ENCODE measurements at regions not wholly inside any gene's neighbourhood (a gene's known extent, or its start where the extent isn't known, plus 50 kb on each side); places are given as distances from the start of the nearest gene placed in this dataset.
"Not testable (repeated sequence)": the region's sequence is repeated elsewhere in the genome, so short reads cannot be mapped to it uniquely, and the experiment has no call there.

DNA sequence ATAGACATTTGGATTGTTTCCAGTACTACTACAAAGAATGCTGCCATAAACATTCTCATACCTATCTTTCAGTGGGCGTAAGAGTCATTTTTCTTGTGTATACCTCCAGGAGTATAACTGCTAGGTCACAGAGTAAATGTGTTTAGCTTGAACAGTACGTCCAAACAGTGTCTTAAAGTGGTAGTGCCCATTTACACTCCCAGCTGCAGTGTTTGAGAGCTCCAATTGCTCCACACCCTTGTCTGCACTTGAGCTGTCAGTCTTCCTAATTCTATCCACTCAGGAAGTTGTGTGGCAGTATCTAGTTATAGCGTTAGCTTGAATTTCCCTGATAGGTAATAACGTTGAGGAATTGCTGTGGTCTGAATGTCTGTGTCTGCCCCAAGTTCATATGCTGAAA, 404.7 kb upstream of the PPP2R3A start:
- DNase-seq, result no peak

DNA sequence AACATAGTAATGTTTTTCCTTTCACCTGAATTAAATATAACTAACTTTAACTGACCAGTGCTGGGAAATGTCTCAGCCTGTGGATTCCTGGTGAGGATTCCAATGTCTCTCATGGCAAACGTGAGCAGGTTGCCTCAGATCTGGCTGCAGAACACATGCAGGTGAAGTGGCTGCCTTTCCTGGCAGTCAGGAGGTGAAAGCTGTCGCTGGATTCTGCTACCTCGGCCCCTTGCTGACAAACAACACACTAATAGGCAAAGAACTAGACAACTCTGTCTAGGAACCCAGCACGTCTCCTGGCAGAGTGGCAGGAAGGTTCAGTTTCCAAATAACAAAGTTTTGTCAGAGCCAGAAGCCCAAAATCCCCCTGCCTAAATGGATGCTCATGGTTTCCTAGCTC, 400.8 kb upstream of the PPP2R3A start:
- DNase-seq, result no peak

DNA sequence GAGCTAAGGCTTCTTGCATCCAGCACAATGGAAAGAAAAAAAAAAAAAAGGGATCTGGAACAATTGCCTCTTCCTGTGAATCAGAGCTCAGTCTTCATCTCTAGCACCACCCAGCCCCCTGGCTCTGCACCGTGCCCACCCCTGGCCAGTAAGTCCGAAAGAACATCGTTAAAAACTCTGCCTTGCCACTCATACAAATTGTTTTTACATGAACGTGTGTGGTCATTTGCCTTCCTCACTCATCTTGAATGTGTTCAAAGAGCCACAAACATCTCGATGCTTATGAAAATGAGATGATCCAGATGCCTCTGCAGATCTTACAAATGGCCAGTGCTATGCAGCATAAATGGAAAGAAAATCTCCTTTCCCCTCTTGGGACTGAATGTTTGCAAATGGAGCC, 400.0 kb upstream of the PPP2R3A start:
- no peak for DNase-seq

DNA sequence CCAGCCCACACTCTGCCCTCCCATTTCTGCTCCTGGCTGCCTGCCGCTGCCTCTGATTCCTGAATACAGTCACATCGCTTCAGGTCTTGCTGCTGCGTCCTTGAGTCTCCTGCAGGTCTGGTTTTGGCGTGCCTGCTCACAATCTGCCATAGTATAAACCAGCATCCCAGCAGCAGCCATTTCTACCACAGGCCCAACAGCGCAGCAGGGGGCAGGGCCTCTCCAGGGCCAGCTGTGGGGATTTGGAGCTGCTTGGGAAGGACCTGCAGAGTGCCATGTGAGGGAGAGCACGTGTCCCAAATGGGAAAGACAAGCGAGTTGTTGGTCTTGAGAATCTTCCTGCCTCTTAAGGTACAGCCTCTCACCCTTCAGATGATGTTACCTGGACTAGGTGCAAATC, 398.3 kb upstream of the PPP2R3A start:
- no peak for DNase-seq

DNA sequence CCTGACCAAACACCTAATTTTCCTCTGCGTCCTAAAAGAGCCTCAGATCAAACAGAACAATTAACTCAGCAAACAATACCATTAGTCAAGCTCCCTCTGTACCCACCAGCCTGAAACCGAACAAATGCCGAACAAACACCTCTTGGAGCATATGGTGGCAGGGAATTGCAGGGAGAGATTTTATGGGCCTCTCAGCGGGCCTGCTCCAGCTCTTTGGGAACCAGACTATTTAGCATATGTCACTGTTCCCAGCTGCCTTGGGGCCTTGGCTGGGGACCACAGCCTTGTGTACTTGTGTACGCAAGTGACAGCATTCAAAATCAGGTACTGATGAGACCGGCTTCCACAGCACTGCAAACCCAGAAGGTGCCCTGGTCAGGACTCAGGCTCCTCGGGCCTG, 388.8 kb upstream of the PPP2R3A start:
- DNase-seq, result no peak

DNA sequence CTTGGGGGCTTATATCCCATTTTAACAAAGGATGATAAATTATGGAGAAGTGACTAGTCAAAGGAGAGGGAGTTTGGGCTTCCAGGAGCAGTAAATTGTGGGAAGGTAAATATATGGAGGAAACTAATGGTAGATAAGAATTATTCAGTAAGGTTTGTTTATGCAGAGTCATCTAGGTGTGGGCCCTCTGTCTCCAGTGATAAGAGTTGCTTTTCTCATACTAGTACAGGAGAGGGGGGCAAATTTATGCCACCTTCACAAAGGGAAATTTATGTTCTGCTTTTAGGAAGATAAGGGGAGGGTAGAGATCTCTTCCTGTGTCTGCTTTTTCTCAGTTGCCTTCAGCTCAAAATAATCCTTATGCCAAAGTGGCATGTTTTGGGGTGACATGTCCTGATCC, 383.7 kb upstream of the PPP2R3A start:
- no peak for DNase-seq

DNA sequence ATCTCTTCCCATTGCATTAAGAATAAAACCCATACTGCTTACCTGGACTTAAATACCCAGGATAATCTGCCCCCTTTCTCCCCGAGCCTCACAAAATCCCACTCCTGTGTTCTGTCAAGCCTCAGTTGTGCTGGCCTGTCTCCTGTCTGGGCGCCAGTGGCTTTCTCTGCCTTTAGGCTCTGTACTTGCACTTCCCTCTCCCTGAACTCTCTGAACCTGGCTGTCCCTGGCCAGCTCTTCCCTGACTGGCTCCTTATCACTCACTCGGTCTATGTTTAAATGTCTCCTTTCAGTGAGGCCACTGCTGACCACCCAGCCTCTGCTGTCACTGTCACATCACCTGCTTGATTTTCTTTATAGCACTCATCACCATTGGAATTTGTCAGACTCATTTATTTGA, 382.7 kb upstream of the PPP2R3A start:
- no peak for DNase-seq

DNA sequence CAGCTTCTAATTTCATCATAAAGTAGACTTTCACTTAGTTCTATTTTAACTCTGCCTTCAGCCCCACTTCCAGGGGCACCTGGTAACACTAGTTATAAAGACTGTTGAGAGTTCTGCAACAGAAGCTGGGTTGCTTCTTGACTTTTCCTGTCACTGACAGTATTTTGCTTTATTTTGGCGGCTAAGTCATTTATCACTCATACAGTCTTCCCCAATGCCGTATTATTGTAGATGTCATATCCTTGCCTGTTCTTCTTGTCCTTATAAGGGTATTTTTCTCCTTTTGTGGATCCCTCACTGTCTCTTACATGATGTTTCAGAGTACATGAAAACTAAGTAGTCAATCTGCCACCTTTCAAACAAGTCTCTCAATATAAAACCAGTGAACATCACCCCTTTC, 369.0 kb upstream of the PPP2R3A start:
- DNase-seq, result no peak

DNA sequence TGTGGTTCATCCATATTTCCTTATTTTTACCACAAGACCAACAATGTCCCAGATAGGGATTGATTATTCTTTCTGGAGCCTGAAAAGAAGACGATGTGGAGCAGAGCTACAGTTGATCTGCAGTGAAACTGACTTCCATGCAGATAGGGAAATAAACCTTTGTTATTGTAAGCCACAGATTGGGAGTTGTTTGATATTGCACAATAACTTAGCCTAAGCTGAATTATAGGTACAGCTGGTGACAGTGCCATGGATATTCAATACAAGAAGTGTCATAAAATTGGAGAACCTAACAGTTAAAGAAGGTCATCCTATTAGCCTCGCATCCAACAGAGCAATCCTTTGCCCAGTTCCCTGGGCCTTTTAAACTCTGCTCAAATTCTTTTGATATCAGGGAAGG, 367.7 kb upstream of the PPP2R3A start:
- DNase-seq, result no peak

DNA sequence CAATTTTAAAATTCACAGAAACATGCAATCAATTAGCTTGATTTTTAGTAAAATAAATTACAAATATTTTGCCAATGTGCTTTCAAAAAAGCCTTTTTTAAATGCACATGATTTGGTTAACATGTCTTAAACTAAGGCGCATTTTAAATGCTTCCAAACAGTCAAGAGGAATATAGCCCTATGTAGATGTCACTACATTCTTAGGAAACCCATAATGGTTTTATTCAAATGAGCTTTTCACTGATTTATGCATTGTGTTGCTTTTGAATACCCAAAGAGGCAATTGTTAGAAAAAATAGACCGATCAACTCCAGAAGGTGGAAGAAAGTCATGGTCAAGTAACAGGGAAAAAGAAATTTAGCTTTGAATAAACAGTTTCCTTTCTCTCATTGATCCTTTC, 366.9 kb upstream of the PPP2R3A start:
- no peak for DNase-seq

DNA sequence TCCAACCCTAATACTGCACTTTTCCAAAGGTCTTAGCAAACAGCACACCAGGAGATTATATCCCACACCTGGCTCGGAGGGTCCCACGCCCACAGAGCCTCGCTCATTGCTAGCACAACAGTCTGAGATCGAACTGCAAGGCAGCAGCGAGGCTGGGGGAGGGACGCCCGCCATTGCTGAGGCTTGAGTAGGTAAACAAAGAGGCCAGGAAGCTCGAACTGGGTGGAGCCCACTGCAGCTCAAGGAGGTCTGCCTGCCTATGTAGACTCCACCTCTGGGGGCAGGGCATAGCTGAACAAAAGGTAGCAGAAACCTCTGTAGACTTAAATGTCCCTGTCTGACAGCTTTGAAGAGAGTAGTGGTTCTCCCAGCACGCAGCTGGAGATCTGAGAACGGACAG, 361.0 kb upstream of the PPP2R3A start:
- DNase-seq, result not testable (repeated sequence)

DNA sequence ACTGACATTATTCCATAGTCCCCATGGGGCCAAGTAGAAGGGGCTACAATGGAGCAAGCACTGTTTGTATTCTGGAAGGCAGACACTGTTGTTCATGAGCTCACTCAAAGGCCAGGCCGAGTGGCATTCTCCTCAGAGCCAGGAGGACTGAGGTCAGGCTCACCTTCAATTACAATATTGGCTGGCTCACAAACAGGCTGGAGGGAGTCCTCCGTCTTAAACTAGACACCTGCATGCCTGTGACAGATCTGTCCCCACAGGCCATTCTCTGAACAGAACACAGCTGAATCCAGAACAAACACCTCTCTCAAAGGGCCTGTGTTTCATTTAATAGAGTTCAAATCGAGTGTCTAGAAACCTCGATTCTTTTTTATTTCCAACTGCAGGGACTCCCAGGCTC, 347.4 kb upstream of the PPP2R3A start:
- no peak for DNase-seq

DNA sequence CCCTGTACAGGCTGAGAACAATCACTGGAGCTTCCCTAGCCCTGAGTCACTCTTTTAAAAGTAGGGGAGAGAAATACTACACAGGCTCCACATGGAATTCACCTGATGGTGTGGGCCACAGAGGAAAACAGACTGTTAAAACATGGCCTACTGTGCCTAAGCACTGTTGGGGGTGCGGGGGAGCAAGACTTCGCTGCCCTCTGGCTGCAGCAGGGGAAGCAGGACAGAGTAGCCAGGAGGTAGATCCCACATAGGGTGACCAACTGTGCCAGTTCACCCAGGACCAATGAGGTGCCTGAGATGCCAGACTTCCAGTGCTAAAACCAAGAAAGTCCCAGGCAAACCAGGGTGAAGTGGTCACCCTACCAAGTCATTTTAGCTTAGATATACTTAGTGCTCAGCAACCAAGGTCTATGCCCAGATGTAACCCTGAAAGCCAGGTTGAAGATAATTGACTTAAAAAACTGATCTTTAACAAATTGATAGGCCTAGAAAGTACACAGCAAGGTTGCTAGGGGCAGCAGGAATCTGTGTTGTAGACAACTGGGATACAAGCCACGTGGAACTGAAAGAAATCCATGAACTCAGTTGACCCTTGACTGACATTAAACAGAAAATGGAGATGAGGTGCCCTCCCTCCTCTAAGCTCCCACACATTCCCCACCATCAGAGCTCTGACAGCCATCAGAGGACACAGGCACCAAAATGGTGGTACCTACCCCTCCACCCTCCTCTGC, 344.2 kb upstream of the PPP2R3A start:
- no peak for DNase-seq

DNA sequence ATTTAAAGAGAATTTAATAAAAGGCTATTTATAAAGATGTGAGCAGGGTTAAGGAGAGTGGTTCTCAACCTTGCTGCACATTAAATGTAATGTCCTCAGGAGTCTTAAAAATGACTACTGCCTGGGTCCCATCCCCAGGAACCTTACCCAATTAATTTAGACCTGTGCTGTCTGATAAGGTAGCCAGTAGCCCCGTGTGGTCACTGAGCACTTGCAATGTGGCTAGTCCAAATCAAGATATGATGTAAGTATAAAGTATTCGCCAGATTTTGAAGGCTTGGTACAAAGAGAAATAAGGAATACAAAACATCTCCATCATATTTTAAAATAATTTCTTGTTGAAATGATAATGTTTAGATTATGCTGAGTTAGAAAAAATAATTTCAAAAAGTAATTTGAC, 343.3 kb upstream of the PPP2R3A start:
- DNase-seq, result no peak

DNA sequence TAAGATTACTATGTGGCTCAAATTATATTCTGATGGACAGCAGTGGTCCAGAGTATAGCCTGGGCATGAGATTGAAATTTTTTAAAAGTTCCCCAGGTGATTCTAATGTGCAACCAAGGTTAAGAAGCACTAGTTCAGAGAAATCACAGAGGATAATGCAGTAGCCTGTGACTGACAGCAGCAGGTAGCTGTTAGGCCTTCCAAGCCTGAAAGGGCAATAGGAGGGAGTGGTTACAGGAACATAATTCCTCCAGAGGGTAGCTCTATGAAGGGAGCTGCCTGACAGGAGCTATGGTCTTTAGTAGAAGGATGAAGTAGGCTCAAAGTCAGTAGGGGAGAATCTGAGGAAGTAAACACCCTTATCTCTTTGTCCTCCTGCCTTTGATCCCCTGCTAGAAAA, 342.9 kb upstream of the PPP2R3A start:
- no peak for DNase-seq

DNA sequence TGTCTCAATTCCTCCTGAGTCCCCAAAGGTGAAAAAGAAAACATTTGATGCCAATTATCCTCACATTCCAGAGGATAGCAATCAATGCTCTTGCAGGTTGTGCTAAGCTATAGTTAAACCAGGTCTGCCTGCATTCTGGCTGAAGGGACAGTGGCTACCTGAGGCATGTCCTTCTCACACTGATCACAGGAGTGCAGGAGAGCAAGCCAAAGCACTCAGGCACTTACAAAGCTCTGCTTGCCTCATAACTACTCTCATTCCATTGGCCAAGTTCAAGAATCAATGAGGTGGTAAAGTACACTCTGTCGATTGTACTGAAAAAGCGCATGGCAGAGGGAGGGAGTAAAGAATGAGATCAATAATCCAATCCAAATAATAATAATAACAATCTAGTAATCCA, 342.0 kb upstream of the PPP2R3A start:
- DNase-seq, result no peak

DNA sequence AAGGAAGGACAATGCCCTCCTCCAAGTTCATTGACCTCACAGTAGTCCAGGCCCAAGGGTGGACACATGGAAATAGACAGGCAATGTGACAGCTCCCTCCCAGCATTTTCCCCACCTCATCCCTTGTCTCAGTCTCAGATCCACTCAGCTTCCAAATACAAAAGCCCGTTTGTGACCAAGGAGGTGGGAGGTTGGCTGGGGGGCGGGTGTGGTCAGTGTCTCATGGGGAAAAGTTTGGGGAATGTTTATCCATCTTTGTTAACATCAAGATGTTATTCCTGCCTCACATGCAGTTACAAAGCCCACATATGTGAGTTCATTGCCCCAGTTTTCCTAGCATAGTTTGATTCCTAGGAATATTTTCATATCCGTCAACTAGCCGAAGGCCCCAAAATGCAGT, 338.5 kb upstream of the PPP2R3A start:
- no peak for DNase-seq

DNA sequence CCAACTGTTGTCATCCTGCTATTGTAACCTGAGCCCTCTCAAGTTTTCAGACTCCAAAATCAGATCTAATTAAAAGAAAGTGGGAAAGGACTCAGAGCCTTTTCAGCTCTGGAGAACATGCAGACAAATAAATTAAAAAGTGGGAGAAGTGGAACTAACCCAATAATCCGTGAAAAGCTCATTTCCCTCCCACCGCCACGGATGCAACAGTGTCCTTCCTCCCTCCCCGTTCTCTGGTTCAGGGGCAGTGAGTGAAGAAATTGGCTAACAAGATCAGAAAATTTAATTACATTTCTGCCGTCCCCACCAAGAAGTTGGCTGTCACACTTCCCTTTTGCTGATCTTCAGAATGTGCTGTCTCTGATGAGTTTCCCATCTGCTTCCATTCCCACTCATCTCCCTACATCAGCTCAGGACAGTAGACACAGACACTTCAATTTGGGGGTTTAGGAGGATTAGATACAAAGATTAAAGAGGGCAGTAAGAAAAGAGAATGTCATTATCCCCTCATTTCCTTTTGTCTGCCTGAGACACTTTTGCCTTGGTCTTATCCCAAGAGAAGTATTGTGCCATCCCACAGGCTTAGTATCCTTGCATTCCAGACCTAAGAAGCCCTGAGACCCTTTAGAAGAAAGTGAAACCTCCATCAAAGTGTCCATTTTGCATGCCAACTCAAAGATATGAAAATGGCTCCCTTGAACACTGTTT, 335.7 kb upstream of the PPP2R3A start:
- DNase-seq, result no peak

DNA sequence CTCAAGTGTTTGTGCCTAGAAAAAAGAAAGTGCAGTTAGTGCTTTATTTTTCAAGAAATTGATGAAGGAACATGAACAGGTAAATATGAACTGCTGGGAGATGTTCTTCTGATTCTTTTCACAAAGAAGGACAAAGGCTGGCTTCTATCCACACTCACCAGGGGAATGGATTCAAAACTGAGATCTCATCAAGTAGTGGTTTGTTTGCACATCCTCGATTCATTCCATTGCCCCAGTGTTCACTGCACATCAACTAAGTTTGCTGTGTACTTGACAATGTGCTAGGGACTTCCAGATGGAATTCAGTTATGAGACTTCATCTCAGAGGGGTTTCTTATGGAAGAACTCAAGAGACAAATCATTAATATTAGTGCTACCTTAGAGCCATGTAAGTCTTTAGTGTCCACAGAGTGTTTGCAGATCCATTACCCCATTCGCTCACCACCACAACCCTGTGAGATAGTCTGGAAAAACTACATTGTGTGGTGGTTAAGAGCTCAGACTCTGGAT, 332.9 kb upstream of the PPP2R3A start:
- DNase-seq, result no peak

DNA sequence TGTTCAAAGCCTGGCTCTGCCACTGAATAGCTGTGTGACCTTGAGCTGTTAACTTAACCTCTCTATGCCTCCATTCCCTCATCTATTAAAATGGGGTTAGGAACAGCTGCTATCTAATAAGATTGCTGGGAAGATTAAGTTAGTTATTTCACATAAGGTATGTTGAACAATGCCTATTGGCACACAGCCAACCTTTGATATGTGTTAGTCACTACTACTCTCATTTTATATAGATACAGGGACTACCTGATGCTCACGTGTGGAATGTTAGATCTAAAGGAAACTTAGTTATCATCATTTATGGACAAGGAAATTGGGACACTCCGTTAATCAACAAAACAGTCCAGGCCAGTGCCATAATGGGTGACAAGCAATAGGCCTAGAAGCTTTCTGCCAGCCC, 332.4 kb upstream of the PPP2R3A start:
- DNase-seq, result no peak

DNA sequence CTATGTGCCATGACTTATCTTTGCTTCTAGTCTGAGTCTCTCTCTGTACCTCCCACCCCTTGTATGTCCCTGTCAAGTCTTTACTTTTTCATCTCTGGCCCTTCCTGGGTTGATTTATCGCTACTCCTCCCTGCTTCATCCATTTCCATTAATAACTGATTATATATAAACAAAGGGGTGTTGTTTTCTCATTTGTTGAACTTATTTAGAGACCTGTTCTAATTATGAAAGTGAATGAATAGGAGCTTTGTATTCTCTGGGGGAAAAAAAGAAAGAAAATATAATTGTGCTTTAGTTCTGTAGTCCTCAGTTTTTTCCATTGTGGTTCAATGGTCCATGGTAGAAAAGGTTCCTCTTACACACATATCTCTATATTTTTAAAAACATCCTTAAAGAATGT, 328.9 kb upstream of the PPP2R3A start:
- no peak for DNase-seq

DNA sequence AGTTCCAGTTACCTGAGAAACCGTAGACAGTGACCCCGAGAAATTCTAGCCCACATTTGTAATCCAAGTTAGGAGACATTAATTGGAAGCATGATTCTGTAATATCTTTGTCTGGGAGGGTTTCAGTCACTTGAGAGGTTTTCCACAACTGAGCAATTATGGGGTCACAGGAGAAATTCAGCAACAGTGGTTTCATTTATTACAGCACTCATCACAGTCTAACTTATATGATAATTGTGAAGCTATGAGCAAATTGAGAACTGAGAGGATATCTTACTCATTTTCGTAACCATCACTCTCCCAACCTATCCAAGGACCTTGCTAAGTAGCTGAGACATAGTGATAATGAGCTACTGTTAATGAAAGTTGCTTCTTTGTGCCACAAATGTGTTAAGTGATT, 328.5 kb upstream of the PPP2R3A start:
- DNase-seq, result no peak

DNA sequence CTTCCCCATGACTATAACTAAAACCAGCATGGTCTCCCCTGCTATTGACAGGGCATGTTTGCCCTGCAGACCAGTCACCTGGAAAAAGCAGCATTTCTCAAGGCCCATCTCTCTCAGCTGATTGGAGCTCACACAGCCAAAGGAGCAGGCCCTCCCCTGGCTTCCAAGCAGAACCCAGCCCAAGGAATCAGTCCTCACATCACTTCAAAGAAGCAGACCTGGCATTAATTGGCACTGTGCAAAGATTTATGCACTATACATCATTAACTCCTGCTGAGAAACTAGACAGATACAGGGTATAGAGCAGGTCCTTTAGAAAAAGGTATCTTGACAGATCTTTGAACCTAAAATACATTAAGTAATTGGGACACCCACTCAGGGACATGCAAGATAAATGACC, 323.8 kb upstream of the PPP2R3A start:
- no peak for DNase-seq

DNA sequence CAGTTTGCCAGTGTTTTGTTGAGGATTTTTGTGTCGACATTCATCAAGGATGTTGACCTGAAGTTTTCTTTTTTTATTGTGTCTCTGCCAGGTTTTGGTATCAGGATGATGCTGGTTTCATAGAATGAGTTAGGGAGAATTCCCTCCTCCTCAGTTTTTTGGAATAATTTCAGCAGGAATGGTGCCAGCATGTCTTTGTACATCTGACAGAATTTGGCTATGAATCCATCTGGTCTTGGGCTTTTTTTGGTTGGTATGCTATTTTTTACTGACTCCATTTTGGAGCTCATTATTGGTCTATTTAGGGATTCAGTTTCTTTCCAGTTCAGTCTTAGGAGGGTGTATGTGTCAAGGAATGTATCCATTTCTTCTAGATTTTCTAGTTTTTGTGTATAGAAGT, 320.0 kb upstream of the PPP2R3A start:
- no peak for DNase-seq

DNA sequence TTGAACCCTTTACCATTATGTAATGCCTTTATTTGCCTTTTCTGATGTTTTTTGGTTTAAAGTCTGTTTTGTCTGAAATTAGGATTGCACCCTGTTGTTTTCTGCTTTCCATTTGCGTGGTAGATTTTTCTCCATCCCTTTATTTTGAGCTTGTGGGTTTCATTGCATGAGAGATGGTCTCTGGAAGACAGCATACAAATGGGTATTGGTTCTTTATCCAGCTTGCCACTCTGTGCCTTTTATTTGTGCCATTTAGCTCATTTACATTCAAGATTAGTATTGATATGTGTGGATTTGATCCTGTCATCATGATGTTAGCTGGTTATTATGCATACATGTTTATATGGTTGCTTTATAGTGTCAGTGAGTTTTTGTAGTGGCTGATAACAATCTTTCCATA, 318.7 kb upstream of the PPP2R3A start:
- DNase-seq, result no peak

Data from stimulated activated CD4-positive, alpha-beta T cell treated with anti-CD3 and anti-CD28 coated beads, Interleukin-15, amount 100 ng/mL, for 24 hours (primary cell).